Dermis blood vessel endothelial cell (primary cell): ENCODE measurements at regions not wholly inside any gene's neighbourhood (a gene's known extent, or its start where the extent isn't known, plus 50 kb on each side); places are given as distances from the start of the nearest gene placed in this dataset.

ENCODE experiments used
- DNase-seq: peaks from one replicate; pipeline ENCODE4 v3.0.0; 2010

DNA sequence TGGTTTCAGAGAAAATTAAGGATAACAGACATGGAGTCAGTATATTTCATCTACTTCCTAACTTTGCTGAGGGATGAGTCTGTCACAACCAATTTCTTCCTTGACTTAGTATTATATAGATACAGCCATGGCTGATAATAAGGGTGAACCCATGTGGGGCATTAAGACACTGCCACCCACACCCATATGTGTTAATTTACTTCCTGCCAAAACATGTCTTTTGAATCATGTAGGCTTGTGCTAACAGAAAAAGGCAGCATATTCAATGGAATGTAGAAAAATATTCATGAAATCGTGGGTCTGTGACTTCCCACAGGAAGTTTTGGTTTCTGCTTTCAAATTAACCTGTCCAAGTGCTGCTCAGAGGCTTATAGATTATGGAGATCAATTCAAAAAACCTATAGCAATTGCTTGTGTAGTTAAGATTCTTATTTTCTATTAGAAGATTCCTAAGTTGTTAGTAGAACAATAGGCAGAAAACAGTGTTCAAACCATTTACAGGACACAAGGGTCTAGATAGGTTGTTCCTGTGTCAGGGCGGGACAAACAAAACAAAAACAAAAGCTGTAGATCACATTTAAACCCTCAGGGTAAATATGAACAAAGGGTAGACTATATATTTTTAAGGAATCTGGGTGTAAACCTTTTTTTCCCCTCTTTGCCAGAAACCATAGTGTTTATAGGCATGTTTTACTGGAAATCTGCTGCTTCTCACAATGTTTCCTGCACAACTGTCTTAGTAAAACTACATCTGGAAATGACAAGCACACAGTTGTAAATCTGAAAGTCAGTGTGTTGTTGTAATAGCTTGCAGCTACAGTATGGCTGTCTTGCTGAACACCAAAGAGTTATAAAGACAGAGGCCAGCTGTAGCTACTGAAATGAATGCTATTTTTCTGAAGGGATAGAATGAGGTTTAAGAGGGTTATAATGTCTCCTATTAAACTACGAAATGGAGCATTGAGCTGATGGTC is 691.2 kb downstream of the EPHA4 start:
- DNase-seq = no peak

- no peak for DNase-seq
These were observed 689.6 kb downstream of the EPHA4 start for GRCh38 chr2:220882507-220882906.

DNA sequence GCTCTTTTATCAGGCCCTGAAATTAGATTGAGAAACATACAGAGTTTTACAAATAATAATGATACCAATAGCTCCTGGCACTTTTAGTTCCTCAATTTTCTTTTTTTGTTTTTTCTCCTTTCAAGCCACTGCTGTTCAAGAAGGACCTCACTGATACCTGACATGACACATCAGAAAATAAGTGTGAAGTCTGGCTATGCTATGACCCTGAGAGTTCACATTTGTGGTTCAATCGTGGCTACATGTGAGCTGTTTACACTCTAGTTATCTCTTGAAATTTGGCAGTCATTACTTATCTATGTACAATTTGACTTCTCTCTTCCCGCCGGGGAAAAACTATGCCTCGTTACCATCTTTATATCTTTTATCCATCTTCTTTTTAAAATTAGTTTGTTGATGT is 686.5 kb downstream of the EPHA4 start:
- DNase-seq = no peak

DNA sequence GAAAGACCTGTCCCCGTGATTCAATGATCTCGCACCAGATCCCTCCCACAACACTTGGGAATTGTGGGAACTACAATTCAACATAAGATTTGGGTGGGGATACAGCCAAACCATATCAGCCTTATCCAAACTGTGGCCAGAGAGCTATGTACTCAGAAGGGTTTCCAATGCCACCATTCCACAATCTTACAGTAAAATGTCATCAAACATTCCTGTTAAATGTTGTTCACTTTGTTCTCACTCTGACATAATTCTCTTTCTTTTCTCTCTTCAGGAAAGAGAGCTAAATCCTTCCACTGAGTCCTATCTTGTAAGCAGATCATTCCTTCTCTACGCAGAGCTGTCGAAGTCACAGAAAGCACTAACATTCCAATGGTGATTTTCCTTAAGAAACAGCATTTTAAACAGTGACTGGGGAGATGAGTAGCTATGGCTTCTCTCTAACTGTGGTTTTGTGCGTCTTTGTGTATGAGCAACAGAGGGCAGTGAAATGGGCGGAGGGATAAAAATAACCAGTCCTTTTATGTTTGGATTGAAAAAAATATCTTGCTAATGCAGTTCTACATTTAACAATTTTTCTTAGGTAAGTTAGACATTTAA is 684.7 kb downstream of the EPHA4 start:
- DNase-seq = no peak

GRCh38 chr2:220887876-220888275 is 684.2 kb downstream of the EPHA4 start:
- no peak for DNase-seq

- DNase-seq = no peak
These were observed 681.2 kb downstream of the EPHA4 start for GRCh38 chr2:220890931-220891330.

- DNase-seq = no peak
These were observed 680.7 kb downstream of the EPHA4 start for GRCh38 chr2:220891405-220891804.

- DNase-seq = no peak
These were observed 680.0 kb downstream of the EPHA4 start for GRCh38 chr2:220892018-220892634.

- no peak for DNase-seq
These were observed 678.7 kb downstream of the EPHA4 start for GRCh38 chr2:220893411-220893810.

- no peak for DNase-seq
These were observed 678.0 kb downstream of the EPHA4 start for GRCh38 chr2:220894069-220894468.

DNA sequence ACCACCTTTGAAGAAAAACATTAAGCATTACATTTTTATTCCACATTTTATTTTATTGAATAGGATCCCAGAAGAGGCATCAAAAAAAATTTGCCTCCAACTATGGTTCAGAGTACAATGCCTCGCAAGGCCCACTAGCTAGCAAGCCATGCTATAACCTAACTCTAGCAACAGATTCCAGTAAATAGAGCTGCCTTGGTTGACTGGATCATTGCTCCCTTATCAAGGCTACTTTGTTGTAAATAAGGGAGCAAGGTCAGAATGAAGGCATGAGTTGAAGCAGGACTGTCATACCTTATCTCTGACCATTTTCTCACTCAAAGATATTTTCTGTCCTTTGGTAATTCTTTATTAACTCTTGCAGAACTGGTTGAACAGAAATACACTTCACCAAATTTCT is 672.6 kb downstream of the EPHA4 start:
- no peak for DNase-seq

DNA sequence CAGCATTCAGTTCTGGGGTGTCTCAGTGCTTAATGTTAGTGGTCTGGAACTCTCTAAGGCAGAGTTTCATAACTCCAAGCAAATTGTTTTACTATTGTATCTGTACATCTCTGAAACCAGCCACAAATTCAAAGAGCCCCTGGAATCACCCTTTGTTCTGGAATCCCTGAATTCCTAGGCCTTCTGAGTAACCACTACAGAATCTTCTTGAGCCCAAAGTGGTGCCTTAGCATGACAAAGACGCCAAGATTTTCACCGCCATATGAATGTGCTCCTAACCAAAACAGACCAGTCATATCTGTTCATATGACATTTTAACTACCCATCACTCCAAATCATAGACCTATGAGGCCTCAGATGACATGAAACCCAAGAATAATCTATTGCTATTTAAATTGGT is 668.1 kb downstream of the EPHA4 start:
- DNase-seq = no peak

DNA sequence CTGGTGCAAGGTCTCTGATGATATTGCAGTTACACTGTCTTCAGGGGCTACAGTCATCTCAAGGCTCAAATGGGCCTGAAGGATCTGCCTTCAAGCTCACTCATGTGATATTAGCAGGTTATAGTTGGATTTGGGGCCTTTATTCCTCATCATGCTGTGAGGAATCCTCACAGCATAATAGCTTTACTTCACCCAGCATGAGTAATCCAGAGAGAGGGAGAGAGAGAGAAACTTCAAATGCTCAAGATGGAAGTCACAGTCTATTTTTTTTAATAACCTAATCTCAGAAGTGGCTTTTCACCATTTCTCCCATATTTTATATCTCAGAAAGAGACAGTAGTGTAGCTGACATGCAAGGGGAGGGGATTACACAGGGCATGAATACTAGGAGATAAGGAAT is 658.7 kb downstream of the EPHA4 start:
- no peak for DNase-seq

DNA sequence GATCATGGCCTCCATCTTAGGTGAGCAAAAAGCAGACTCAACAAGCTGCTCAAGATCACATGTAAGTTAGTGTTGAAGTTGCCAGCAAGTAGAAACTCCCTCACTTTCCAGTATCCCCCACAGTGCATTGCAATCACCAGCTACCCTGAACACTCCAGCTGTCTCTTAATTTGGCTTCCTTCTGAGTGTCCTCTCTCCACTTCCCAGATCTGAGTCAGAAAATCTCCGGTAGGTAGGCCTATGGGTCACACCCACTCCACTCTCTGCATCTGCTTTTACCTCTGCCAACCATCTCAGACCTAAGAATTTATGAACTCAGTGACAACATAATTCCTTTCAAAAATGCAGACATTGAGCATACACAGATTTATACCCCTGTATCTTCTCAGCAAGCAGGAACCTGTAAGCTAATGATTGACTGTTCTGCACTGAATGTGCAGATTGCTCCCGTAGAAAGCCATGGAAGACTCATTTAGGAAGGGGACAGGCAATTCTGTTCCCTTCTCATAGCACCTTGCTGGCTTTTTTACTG is 656.9 kb downstream of the EPHA4 start:
- DNase-seq = no peak

DNA sequence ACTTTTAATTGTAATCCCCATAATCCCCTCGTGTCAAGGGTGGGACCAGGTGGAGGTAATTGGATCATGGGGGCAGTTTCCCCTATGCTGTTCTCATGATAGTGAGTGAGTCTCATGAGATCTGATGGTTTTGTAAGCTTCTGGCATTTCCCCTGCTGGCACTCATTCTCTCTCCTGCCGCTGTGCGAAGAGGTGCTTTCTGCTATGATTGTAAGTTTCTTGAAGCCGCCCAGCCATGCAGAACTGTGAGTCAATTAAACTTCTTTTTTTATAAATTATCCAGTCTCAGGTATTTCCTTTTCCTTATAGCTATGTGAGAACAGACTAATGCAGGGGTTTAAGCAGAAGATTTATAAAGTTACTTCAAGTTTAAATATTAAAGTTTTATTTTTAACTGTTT is 655.2 kb downstream of the EPHA4 start:
- DNase-seq = no peak

DNA sequence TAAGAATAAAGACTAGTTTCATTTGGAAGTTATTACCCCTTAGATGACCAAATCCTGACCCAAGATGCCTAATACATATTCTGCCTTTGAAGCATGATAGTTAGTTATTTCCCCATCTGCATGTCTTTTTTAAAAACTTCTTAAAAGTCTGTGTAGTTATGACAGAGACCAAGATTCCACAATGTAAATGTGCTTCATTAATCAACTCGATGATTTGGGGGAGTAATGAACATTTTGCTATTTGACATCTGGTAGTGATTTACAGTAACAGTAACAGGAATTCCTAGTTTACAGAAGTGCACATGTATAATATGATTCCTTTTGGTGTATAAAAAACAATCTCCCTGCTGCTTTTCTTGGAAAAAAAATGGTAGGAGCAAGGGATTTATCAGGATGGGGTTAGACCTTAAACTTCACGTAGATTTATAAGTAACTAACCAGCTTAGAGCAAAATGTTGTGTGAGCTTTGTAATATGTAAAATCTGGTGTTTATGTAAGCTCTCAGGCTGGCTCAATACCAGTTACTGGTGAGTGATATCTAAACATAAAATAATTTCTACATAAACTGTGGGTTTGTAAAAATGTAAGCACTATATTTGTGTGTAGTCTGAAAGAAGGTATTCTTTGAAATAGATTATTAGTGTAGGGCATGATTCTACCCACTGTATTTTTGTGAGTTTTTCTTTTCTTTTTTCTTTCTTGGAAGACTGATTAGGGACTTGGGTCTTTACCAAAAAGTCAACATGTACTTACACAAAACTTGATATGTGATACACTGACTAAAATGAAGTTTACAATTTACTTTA is 641.6 kb downstream of the EPHA4 start:
- no peak for DNase-seq

DNA sequence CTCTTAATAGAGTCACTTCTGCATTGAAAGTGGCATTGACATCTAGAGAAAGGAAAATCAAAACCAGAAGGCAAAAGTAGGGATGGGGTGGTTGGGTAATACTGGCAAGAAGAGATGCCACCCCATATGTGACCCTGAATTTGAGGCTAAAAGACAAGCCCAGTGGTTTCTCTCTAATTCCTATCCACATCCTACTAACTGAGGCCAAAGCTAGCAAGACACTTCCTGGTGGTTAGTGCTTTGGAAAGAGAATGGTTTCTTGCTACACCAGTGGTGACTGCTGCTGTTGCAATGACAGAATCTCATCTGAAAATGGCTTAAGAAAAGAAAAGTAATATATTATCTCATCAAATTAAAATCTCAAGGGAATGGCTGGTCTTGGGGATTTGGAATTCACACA is 640.6 kb downstream of the EPHA4 start:
- no peak for DNase-seq

GRCh38 chr2:220932041-220932440 is 640.1 kb downstream of the EPHA4 start:
- DNase-seq = no peak

DNA sequence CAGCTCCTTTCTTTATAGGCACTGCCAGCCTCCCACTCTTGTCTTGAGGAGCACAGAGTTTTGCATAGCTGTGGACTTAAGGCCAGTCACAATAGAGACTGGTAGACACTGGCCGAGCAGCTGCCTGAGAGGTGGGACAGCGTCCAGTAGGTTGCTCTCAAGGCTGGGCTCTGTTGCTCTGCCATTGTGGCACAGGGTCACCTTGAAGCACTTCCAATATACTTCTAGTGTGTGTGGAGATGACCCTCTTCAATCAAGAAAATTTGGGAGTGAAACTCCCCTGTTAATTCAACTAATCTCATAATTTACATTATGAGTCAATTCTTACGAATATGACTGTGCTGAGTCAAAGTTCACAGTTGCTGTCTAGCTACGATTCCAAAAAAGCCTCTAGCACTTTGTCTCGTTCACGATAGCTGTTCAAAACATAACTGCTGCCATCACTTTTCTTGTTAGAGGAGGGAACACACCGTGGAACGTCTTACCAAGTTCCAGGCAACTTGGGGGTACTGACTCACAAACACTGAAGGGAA is 636.2 kb downstream of the EPHA4 start:
- DNase-seq = no peak

- no peak for DNase-seq
These were observed 635.4 kb downstream of the EPHA4 start for GRCh38 chr2:220936641-220937197.

DNA sequence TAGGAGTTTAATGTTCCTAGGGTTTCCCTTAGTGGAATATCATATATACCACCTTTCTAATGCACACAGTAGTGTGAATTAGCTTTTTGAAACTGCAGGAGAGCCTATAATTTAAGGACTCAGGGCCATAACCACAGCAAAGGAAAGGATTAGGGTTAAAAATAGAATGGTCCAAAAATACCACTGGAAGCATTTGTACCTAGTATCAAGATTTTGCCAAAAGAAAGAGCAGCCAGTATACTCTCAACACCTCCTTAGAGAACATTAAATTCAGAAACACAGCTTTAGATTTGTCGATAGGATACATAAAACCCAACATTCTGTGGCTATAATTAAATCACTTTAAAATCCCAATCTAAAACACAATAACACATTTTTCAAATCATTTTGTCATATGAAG is 634.9 kb downstream of the EPHA4 start:
- DNase-seq = no peak

GRCh38 chr2:220940646-220941045 is 631.5 kb downstream of the EPHA4 start:
- no peak for DNase-seq
